Liver (tissue), 8 donors: ENCODE measurements at regions not wholly inside any gene's neighbourhood (a gene's known extent, or its start where the extent isn't known, plus 50 kb on each side); places are given as distances from the start of the nearest gene placed in this dataset.

Source experiments
- DNase-seq: peaks from one replicate; pipeline ENCODE4 v3.0.0-alpha.2; 2017; ENCODE audit warnings: low spot score
- H3K27ac ChIP-seq, 2 donors: one replicate each; pipeline ENCODE4 v1.7.0; 2013; ENCODE audit warnings: inconsistent platforms in 2 of 2, low read length in 2 of 2, control low read depth in 1 of 2, low read depth in 1 of 2, mild to moderate bottlenecking in 1 of 2
- H3K27me3 ChIP-seq, 4 donors: one replicate each; pipeline versions ENCODE4 v1.6.1 to v1.7.0; 2013; ENCODE audit warnings: low read length in 3 of 4, inconsistent platforms in 1 of 4, mild to moderate bottlenecking in 1 of 4, moderate library complexity in 1 of 4; ENCODE audit not compliant: control insufficient read depth in 4 of 4, insufficient read depth in 4 of 4
- H3K36me3 ChIP-seq, 4 donors: one replicate each; pipeline versions ENCODE4 v1.6.1 to v1.7.0; 2013; ENCODE audit warnings: low read length in 3 of 4, mild to moderate bottlenecking in 3 of 4, low read depth in 1 of 4, moderate library complexity in 1 of 4; ENCODE audit not compliant: control insufficient read depth in 4 of 4, insufficient read depth in 3 of 4
- H3K4me1 ChIP-seq, 4 donors: one replicate each; pipeline versions ENCODE4 v1.6.1 to v1.7.0; 2013; ENCODE audit warnings: low read length in 3 of 4, mild to moderate bottlenecking in 3 of 4, moderate library complexity in 1 of 4; ENCODE audit not compliant: control insufficient read depth in 4 of 4, insufficient read depth in 4 of 4
- H3K4me3 ChIP-seq, 3 donors: one replicate each; pipeline versions ENCODE4 v1.6.1 to v1.7.0; 2013; ENCODE audit warnings: low read length in 3 of 3, control low read depth in 1 of 3, low read depth in 1 of 3, mild to moderate bottlenecking in 1 of 3
- H3K9ac ChIP-seq, 2 donors: one replicate each; pipeline ENCODE4 v1.7.0; 2013; ENCODE audit warnings: low read length in 2 of 2, mild to moderate bottlenecking in 2 of 2, moderate library complexity in 2 of 2, control low read depth in 1 of 2, low read depth in 1 of 2
- H3K9me3 ChIP-seq, 4 donors: one replicate each; pipeline versions ENCODE4 v1.6.1 to v1.7.0; 2013; ENCODE audit warnings: low read length in 3 of 4; ENCODE audit not compliant: control insufficient read depth in 4 of 4
- FOXA1 ChIP-seq: IDR thresholded peaks from 2 replicates; pipeline ENCODE4 v1.6.1; 2016; ENCODE audit warnings: antibody characterized with exemption
- FOXA2 ChIP-seq: IDR thresholded peaks from 2 replicates; pipeline ENCODE4 v1.6.1; 2016; ENCODE audit warnings: antibody characterized with exemption
- GABPA ChIP-seq, 2 donors: IDR thresholded peaks in 1 of 2; conservative IDR thresholded peaks in 1 of 2; 2 replicates each; pipeline ENCODE4 v1.6.1; 2016; ENCODE audit warnings: antibody characterized with exemption in 2 of 2, mild to moderate bottlenecking in 1 of 2, moderate library complexity in 1 of 2
- HNF4A ChIP-seq, 2 donors: conservative IDR thresholded peaks; 2 replicates each; pipeline ENCODE4 v1.6.1; 2016; ENCODE audit warnings: antibody characterized with exemption in 2 of 2, mild to moderate bottlenecking in 2 of 2
- JUND ChIP-seq, 2 donors: IDR thresholded peaks; 2 replicates each; pipeline ENCODE4 v1.6.1; 2016; ENCODE audit warnings: antibody characterized with exemption in 2 of 2
- NR2F2 ChIP-seq: IDR thresholded peaks from 2 replicates; pipeline ENCODE4 v1.6.1; 2016; ENCODE audit warnings: antibody characterized with exemption
- RAD21 ChIP-seq, 2 donors: IDR thresholded peaks; 2 replicates each; pipeline ENCODE4 v1.6.1; 2016; ENCODE audit warnings: antibody characterized with exemption in 2 of 2, mild to moderate bottlenecking in 2 of 2
- RXRA ChIP-seq, 2 donors: IDR thresholded peaks; 2 replicates each; pipeline ENCODE4 v1.6.1; 2017 to 2018; ENCODE audit warnings: antibody characterized with exemption in 2 of 2, mild to moderate bottlenecking in 1 of 2
- SP1 ChIP-seq: IDR thresholded peaks from 2 replicates; pipeline ENCODE4 v1.6.1; 2018; ENCODE audit warnings: antibody characterized with exemption, mild to moderate bottlenecking
- TAF1 ChIP-seq: conservative IDR thresholded peaks from 2 replicates; pipeline ENCODE4 v1.6.1; 2016; ENCODE audit warnings: antibody characterized with exemption, mild to moderate bottlenecking
- YY1 ChIP-seq: IDR thresholded peaks from 2 replicates; pipeline ENCODE4 v1.6.1; 2016; ENCODE audit warnings: antibody characterized with exemption, mild to moderate bottlenecking
- WGBS: extraction: QIAGEN DNeasy Blood & Tissue Kit; methylation state at CpG from one replicate; pipeline ENCODE4 v1.1.7; 2013; 5-methylcytosine and 5-hydroxymethylcytosine counted together
- TF ChIP-seq, protein P1 (sequence below): IDR thresholded peaks from 2 replicates; pipeline ENCODE4 v1.6.1; 2016; ENCODE audit warnings: antibody characterized with exemption, mild to moderate bottlenecking
- TF ChIP-seq, protein P2 (sequence below): IDR thresholded peaks from 2 replicates; pipeline ENCODE4 v1.6.1; 2016; ENCODE audit warnings: antibody characterized with exemption
- TF ChIP-seq, protein P3 (sequence below): IDR thresholded peaks from 2 replicates; pipeline ENCODE4 v1.6.1; 2016; ENCODE audit warnings: antibody characterized with exemption
- TF ChIP-seq, protein P4 (sequence below): fragments of 150-350 bp; IDR thresholded peaks from 2 replicates; pipeline ENCODE4 v1.5.1; 2017; ENCODE audit warnings: improper control_type of control experiment, low read depth, low read length; ENCODE audit not compliant: missing input control
- donor health status: healthy.
- donor health status: healthy.
- donor health status: healthy.
- donor health status: healthy.
- donor health status: healthy.

DNA sequence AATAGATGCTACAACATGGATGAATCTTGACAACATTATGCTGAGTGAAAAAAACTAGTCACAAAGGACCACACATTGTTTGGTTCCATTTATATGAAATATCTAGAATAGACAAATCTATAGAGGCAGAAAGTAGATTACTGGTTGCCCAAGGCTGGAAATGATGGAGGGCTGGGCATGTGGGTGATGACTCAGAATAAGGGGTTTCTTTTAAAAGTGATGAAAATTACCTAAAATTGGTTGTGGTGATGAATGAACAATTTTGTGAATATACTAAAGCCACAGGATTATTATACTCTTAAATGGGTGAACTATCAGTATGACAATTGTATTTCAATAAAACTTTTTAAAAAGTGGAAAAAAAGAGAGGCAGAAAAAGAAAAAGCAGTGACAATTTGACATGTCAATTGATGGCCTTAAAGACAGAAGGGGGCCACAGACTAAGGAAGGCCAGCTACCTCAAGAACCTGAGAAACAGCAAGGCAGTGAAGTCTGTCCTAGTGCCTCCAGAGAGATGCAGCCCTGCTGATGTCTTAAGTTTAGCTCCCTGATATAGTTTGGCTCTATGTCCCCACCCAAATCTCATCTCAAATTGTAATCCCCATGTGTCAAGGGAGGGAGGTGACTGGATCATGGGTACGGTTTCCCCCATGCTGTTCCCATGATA, 182.7 kb downstream of the PIK3R1 start (continued):
- TF ChIP-seq, protein P1, sequence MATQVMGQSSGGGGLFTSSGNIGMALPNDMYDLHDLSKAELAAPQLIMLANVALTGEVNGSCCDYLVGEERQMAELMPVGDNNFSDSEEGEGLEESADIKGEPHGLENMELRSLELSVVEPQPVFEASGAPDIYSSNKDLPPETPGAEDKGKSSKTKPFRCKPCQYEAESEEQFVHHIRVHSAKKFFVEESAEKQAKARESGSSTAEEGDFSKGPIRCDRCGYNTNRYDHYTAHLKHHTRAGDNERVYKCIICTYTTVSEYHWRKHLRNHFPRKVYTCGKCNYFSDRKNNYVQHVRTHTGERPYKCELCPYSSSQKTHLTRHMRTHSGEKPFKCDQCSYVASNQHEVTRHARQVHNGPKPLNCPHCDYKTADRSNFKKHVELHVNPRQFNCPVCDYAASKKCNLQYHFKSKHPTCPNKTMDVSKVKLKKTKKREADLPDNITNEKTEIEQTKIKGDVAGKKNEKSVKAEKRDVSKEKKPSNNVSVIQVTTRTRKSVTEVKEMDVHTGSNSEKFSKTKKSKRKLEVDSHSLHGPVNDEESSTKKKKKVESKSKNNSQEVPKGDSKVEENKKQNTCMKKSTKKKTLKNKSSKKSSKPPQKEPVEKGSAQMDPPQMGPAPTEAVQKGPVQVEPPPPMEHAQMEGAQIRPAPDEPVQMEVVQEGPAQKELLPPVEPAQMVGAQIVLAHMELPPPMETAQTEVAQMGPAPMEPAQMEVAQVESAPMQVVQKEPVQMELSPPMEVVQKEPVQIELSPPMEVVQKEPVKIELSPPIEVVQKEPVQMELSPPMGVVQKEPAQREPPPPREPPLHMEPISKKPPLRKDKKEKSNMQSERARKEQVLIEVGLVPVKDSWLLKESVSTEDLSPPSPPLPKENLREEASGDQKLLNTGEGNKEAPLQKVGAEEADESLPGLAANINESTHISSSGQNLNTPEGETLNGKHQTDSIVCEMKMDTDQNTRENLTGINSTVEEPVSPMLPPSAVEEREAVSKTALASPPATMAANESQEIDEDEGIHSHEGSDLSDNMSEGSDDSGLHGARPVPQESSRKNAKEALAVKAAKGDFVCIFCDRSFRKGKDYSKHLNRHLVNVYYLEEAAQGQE = no peak
- no peak for TF ChIP-seq TAF1
- TF ChIP-seq YY1 = no peak
- TF ChIP-seq GABPA (IDR thresholded peaks at IDR 0.05 in 1 of 2, conservative IDR thresholded peaks at IDR 0.05 in 1 of 2) = no peak
- TF ChIP-seq NR2F2 = no peak
- no peak for TF ChIP-seq FOXA1
- no peak for TF ChIP-seq HNF4A (conservative IDR thresholded peaks at IDR 0.05)
- TF ChIP-seq FOXA2 = no peak
- TF ChIP-seq, protein P2, sequence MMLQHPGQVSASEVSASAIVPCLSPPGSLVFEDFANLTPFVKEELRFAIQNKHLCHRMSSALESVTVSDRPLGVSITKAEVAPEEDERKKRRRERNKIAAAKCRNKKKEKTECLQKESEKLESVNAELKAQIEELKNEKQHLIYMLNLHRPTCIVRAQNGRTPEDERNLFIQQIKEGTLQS = no peak
- no peak for TF ChIP-seq RAD21 (IDR thresholded peaks at IDR 0.05)

DNA sequence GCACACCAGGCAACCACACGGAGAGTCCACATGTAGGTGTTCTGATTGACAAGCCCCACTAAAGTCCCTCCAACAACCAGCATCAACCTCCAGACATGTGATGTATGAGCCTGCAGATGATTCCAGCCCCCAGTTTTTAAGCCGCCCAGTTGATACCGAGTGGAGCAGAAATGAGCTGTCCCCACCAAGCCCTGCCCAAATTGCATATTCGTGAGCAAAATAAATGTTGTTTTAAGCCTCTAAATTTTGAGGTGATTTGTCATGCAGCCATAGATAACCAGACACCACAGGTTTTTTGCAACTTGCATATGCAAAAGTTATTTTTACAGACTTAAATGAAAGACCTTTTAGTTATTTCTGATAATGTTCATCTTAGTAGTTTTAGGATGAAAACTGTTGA, 187.7 kb downstream of the PIK3R1 start:
- H3K9me3 ChIP-seq = no peaks in the 10 kb centered on the region
- H3K36me3 ChIP-seq = peaks cover 0 to 3% (median 0%) of the 10 kb centered on the region in 4 donors
- H3K27me3 ChIP-seq = no peaks in the 10 kb centered on the region
- H3K9ac ChIP-seq = no peak overlapping the region
- H3K4me3 ChIP-seq = no peak overlapping the region
- TF ChIP-seq, protein P3, sequence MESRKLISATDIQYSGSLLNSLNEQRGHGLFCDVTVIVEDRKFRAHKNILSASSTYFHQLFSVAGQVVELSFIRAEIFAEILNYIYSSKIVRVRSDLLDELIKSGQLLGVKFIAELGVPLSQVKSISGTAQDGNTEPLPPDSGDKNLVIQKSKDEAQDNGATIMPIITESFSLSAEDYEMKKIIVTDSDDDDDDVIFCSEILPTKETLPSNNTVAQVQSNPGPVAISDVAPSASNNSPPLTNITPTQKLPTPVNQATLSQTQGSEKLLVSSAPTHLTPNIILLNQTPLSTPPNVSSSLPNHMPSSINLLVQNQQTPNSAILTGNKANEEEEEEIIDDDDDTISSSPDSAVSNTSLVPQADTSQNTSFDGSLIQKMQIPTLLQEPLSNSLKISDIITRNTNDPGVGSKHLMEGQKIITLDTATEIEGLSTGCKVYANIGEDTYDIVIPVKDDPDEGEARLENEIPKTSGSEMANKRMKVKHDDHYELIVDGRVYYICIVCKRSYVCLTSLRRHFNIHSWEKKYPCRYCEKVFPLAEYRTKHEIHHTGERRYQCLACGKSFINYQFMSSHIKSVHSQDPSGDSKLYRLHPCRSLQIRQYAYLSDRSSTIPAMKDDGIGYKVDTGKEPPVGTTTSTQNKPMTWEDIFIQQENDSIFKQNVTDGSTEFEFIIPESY = no peak
- TF ChIP-seq FOXA2 (no peak), JUND (IDR thresholded peaks at IDR 0.05) (no peak), RXRA (IDR thresholded peaks at IDR 0.05) (no peak), SP1 (no peak)
- TF ChIP-seq, protein P1 = no peak
- TF ChIP-seq, protein P2 = no peak
- TF ChIP-seq, protein P4, sequence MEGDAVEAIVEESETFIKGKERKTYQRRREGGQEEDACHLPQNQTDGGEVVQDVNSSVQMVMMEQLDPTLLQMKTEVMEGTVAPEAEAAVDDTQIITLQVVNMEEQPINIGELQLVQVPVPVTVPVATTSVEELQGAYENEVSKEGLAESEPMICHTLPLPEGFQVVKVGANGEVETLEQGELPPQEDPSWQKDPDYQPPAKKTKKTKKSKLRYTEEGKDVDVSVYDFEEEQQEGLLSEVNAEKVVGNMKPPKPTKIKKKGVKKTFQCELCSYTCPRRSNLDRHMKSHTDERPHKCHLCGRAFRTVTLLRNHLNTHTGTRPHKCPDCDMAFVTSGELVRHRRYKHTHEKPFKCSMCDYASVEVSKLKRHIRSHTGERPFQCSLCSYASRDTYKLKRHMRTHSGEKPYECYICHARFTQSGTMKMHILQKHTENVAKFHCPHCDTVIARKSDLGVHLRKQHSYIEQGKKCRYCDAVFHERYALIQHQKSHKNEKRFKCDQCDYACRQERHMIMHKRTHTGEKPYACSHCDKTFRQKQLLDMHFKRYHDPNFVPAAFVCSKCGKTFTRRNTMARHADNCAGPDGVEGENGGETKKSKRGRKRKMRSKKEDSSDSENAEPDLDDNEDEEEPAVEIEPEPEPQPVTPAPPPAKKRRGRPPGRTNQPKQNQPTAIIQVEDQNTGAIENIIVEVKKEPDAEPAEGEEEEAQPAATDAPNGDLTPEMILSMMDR = no peak
- WGBS = 90% methylated on average over 4 of the region's 4 CpGs
- H3K27ac ChIP-seq = no peak overlapping the region
- H3K4me1 ChIP-seq = peaks cover 0 to 2% (median 0%) of the 10 kb centered on the region in 4 donors
- DNase-seq = no peak
